ENCODE measurements at regions not wholly inside any gene's neighbourhood (a gene's known extent, or its start where the extent isn't known, plus 50 kb on each side); places are given as distances from the start of the nearest gene placed in this dataset.

DNA sequence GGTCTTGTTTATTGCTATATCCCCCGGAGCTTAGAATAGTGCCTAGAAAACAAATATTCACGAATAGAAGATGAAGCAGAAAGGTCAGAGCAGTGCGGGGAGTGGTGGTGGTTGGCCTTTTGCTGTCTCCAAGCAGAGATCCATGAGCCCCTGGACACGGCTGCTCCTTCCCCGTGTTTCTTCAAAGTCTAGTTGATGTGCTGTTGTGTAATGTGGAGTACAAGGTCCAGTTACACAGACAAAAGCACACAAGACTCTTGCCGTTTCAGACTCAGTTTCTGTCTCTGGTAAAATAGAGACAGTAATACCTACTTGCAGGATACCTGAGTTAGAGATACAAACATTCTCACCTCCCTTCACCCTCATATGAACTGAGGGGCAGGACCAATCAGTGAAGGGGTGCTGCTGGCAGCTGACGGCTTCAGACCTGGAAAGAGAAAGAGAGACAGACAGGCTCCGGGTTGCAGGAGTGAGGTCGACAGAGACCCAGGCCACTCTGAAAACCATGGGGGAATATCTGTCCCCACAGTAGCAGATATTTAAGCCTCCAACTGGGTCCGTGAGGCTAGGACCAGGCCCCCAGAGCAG, 56.2 kb downstream of the RASSF10 start:
- H4K91ac ChIP-seq (ENCODE audit: insufficient read depth, low read depth, low read length), result no peak overlapping the region

More for the DNA sequence above, 56.2 kb downstream of the RASSF10 start:
- Histone ChIP-seq H3K9me1 (ENCODE audit: insufficient read depth, low read length) (no peaks in the 10 kb centered on the region), H4K8ac (ENCODE audit: low read depth in 2 of 2, low read length in 2 of 2) (no peak overlapping the region), H2BK20ac (ENCODE audit: low read depth, low read length) (no peak overlapping the region), H3K56ac (ENCODE audit: extremely low read depth, insufficient read depth, low read length) (no peak overlapping the region), H3K4me2 (ENCODE audit: low read depth, low read length) (no peak overlapping the region), H3K36me3 (ENCODE audit: control insufficient read depth, insufficient read depth, low read length) (no peaks in the 10 kb centered on the region), H3K9ac (ENCODE audit: low read depth, low read length) (no peak overlapping the region), H2AFZ (replicated peaks; ENCODE audit: low read length, poor library complexity) (no peak overlapping the region), H2BK5ac (ENCODE audit: low read depth, low read length, poor library complexity, severe bottlenecking) (no peak overlapping the region), H3K9me3 (ENCODE audit: control insufficient read depth, insufficient read depth, low read length) (no peaks in the 10 kb centered on the region), H4K20me1 (ENCODE audit: insufficient read depth, low read length) (no peaks in the 10 kb centered on the region), H3K4me3 (ENCODE audit: insufficient read depth, low read depth, low read length) (no peak overlapping the region), H3K27me3 (ENCODE audit: control insufficient read depth, insufficient read depth, low read length) (peaks cover 45% of the 10 kb centered on the region), H4K5ac (ENCODE audit: low read depth, low read length) (no peak overlapping the region), H2AK5ac (ENCODE audit: low read depth, low read length) (no peak overlapping the region), H3K79me1 (ENCODE audit: low read depth in 1 of 2, low read length in 2 of 2) (no peaks in the 10 kb centered on the region), H3K23ac (ENCODE audit: low read depth, low read length) (no peak overlapping the region), H2BK15ac (ENCODE audit: low read depth, low read length) (no peak overlapping the region), H3K18ac (ENCODE audit: low read depth, low read length) (no peak overlapping the region), H3K27ac (ENCODE audit: insufficient read depth, low read length) (no peak overlapping the region), H2BK120ac (ENCODE audit: low read depth, low read length) (no peak overlapping the region), H3K4me1 (ENCODE audit: control insufficient read depth, insufficient read depth, low read length) (no peaks in the 10 kb centered on the region), H3K4ac (ENCODE audit: low read depth, low read length) (no peak overlapping the region), H3K14ac (replicated peaks; ENCODE audit: low read depth, low read length) (no peak overlapping the region), H2AK9ac (replicated peaks; ENCODE audit: low read depth, low read length, poor library complexity) (no peak overlapping the region)
- ATAC-seq (ENCODE audit: low read depth), result no peak
- no TSS peak for BruUV-seq (replicated peaks)
- in situ Hi-C loops (cut with MboI; ENCODE audit: low sequenced_read_pairs), result no loop called here
- 75% methylated on average over 4 of the region's 10 CpGs; no CpG with 5 or more reads in 1 of the 2 experiments for WGBS, 2 experiments (ENCODE audit: extremely low coverage in 2 of 2, insufficient read length in 1 of 2)
- POLR2A ChIA-PET (ENCODE audit: unreplicated experiment), result no interaction called here
- CTCF ChIA-PET, result no interaction called here
- no peak for TF ChIP-seq FOS (IDR thresholded peaks at IDR 0.05; ENCODE audit: low read depth, low read length)
- TF ChIP-seq, protein P1, sequence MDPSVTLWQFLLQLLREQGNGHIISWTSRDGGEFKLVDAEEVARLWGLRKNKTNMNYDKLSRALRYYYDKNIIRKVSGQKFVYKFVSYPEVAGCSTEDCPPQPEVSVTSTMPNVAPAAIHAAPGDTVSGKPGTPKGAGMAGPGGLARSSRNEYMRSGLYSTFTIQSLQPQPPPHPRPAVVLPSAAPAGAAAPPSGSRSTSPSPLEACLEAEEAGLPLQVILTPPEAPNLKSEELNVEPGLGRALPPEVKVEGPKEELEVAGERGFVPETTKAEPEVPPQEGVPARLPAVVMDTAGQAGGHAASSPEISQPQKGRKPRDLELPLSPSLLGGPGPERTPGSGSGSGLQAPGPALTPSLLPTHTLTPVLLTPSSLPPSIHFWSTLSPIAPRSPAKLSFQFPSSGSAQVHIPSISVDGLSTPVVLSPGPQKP (IDR thresholded peaks at IDR 0.05; ENCODE audit: borderline replicate concordance, low read depth, low read length), result no peak
- no peak for TF ChIP-seq MXI1 (IDR thresholded peaks at IDR 0.05; ENCODE audit: borderline replicate concordance, low read depth, low read length)
- TF ChIP-seq CEBPB (IDR thresholded peaks at IDR 0.05; ENCODE audit: low read depth, low read length), result no peak
- no peak for TF ChIP-seq NFE2L2 (IDR thresholded peaks at IDR 0.05; ENCODE audit: low read depth, low read length)
- no peak for TF ChIP-seq POLR2A (IDR thresholded peaks at IDR 0.05; ENCODE audit: low read depth, low read length)
- TF ChIP-seq, protein P2, sequence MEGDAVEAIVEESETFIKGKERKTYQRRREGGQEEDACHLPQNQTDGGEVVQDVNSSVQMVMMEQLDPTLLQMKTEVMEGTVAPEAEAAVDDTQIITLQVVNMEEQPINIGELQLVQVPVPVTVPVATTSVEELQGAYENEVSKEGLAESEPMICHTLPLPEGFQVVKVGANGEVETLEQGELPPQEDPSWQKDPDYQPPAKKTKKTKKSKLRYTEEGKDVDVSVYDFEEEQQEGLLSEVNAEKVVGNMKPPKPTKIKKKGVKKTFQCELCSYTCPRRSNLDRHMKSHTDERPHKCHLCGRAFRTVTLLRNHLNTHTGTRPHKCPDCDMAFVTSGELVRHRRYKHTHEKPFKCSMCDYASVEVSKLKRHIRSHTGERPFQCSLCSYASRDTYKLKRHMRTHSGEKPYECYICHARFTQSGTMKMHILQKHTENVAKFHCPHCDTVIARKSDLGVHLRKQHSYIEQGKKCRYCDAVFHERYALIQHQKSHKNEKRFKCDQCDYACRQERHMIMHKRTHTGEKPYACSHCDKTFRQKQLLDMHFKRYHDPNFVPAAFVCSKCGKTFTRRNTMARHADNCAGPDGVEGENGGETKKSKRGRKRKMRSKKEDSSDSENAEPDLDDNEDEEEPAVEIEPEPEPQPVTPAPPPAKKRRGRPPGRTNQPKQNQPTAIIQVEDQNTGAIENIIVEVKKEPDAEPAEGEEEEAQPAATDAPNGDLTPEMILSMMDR (conservative IDR thresholded peaks at IDR 0.05; ENCODE audit: low read depth, low read length), result no peak
- TF ChIP-seq MAFK (IDR thresholded peaks at IDR 0.05; ENCODE audit: low read depth, low read length), result no peak
- no peak for TF ChIP-seq BHLHE40 (IDR thresholded peaks at IDR 0.05; ENCODE audit: low read depth, low read length)
- TF ChIP-seq, protein P3, sequence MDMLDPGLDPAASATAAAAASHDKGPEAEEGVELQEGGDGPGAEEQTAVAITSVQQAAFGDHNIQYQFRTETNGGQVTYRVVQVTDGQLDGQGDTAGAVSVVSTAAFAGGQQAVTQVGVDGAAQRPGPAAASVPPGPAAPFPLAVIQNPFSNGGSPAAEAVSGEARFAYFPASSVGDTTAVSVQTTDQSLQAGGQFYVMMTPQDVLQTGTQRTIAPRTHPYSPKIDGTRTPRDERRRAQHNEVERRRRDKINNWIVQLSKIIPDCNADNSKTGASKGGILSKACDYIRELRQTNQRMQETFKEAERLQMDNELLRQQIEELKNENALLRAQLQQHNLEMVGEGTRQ (IDR thresholded peaks at IDR 0.05; ENCODE audit: low read depth, low read length), result no peak
- TF ChIP-seq SMC3 (IDR thresholded peaks at IDR 0.05; ENCODE audit: low read depth, low read length), result no peak
- no peak for TF ChIP-seq RAD21 (IDR thresholded peaks at IDR 0.05; ENCODE audit: low read length)
- no peak for TF ChIP-seq RFX5 (IDR thresholded peaks at IDR 0.05; ENCODE audit: low read depth, low read length)
- TF ChIP-seq RCOR1 (IDR thresholded peaks at IDR 0.05; ENCODE audit: insufficient replicate concordance, low read length), result no peak
- no peak for TF ChIP-seq CHD1 (IDR thresholded peaks at IDR 0.05; ENCODE audit: low read depth, low read length)
- no peak for TF ChIP-seq MAZ (IDR thresholded peaks at IDR 0.05; ENCODE audit: borderline replicate concordance, low read depth, low read length)
- intact Hi-C loops (cut with micrococcal nuclease), result no loop called here
- dilution Hi-C loops (cut with HindIII; ENCODE audit: low sequenced_read_pairs, unreplicated experiment), result no loop called here
- no peak for DNase-seq

Data from IMR-90 (cell line).